ENCODE measurements at regions not wholly inside any gene's neighbourhood (a gene's known extent, or its start where the extent isn't known, plus 50 kb on each side); places are given as distances from the start of the nearest gene placed in this dataset.

DNA sequence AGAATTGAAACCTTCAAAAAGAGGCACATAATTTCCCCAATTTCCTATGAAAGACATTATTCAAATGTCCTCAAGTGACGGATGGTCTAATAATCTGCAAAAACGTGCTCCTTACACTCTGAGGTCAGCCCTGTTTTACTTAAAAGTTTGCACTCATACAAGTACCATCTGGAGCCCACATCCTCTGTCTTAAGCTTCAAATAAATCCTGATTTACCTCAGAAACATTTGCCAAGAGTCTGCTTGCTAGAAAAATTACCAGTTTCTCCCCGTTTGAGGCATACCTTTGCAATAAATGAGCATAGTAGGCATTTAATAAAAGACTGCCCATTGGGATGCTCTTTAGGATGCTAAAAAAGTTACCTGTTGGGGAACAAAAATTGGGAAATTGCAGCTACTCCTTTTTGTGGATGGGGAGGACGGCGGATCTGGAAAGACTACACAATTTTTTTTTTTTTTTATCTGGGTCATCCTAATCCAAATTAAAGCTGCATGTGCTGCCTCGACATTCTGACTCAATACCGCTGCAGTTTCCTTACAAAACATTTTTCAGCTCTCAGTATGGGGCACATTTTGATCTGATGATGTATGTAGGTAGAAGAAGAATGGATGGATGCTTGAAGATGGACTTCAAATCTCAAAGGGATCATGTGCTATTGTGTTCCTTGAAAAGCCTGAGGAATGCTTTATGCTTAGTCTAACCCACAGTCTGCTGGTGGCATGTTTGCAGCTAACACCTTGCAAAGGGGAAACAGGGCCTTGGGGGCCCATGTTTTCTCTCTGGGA lies 233.7 kb upstream of the ADAMTS9 start:
- H3K27ac ChIP-seq (replicated peaks in 1 of 4): peak overlapping the region in 1 of 4 donors; percentile 17
- intact Hi-C loops (cut with DNase I): no loop called here
- peak; percentile 21 for DNase-seq (ENCODE audit: extremely low spot score)

DNA sequence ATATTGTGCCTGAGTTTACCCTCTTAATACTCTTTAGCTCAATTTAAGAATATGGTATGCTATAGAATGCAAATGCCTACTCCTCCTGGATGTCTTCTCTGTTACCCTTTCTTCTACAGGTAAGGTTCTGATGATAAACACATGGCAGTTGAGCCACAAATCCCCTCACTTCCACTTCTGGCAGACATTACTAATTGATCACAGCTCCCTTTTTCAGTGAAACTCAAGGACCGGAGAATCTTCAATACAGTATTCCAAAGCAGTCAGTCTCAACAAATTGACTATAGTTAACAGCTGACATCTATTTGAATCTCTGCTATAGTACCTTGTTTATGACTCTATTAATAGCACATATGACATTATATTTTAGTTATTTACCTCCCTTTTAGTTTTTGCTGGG lies 232.1 kb upstream of the ADAMTS9 start:
- Histone ChIP-seq H3K27ac (replicated peaks in 1 of 4) (no peak overlapping the region), H3K36me3 (no peaks in the 10 kb centered on the region), H3K4me3 (no peak overlapping the region), H3K9me3 (no peaks in the 10 kb centered on the region), H3K4me1 (peaks cover 9 to 36% (median 23%) of the 10 kb centered on the region in 4 donors), H3K27me3 (no peaks in the 10 kb centered on the region)
- DNase-seq (ENCODE audit: extremely low spot score): peak; percentile 17
- intact Hi-C loops (cut with DNase I): no loop called here
- 90% methylated on average over 1 of the region's 1 CpG for WGBS
- TF ChIP-seq, protein P1, sequence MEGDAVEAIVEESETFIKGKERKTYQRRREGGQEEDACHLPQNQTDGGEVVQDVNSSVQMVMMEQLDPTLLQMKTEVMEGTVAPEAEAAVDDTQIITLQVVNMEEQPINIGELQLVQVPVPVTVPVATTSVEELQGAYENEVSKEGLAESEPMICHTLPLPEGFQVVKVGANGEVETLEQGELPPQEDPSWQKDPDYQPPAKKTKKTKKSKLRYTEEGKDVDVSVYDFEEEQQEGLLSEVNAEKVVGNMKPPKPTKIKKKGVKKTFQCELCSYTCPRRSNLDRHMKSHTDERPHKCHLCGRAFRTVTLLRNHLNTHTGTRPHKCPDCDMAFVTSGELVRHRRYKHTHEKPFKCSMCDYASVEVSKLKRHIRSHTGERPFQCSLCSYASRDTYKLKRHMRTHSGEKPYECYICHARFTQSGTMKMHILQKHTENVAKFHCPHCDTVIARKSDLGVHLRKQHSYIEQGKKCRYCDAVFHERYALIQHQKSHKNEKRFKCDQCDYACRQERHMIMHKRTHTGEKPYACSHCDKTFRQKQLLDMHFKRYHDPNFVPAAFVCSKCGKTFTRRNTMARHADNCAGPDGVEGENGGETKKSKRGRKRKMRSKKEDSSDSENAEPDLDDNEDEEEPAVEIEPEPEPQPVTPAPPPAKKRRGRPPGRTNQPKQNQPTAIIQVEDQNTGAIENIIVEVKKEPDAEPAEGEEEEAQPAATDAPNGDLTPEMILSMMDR (IDR thresholded peaks at IDR 0.05): no peak
- TF ChIP-seq POLR2A (IDR thresholded peaks at IDR 0.05; ENCODE audit: low read depth) (no peak), POLR2AphosphoS5 (IDR thresholded peaks at IDR 0.05) (no peak), EP300 (IDR thresholded peaks at IDR 0.05) (no peak)

More for the DNA sequence above, 233.7 kb upstream of the ADAMTS9 start:
- H3K9me3 ChIP-seq: no peaks in the 10 kb centered on the region
- H3K27me3 ChIP-seq: no peaks in the 10 kb centered on the region
- WGBS: 82% methylated on average over 7 of the region's 7 CpGs
- TF ChIP-seq POLR2A (IDR thresholded peaks at IDR 0.05; ENCODE audit: low read depth): no peak
- no peak for TF ChIP-seq EP300 (IDR thresholded peaks at IDR 0.05)
- TF ChIP-seq POLR2AphosphoS5 (IDR thresholded peaks at IDR 0.05): no peak
- TF ChIP-seq, protein P1 (IDR thresholded peaks at IDR 0.05): no peak
- peaks cover 1 to 31% (median 11%) of the 10 kb centered on the region in 4 donors for H3K4me1 ChIP-seq
- H3K4me3 ChIP-seq: no peak overlapping the region
- H3K36me3 ChIP-seq: no peaks in the 10 kb centered on the region

DNA sequence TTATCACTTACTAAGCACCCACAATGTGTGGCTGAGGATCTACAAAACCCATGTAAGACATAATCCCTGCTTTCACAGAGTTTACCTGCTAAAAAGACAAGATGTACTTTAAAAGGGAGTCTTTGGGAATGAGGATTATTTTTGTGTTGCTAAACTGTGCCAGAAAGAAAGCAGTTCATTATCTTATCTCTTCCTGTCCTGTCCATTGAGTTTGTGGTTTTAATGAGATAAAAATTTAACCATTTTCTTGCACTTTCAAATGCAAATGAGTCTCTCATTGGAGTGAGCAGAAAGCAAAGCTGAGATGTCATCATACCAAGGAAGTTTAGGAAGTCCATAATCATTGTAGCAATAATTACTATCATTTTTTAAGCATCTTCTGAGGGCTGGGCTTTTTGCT lies 231.2 kb upstream of the ADAMTS9 start:
- Histone ChIP-seq H3K27ac (replicated peaks in 1 of 4) (no peak overlapping the region), H3K36me3 (no peaks in the 10 kb centered on the region), H3K4me1 (peaks cover 9 to 36% (median 23%) of the 10 kb centered on the region in 4 donors), H3K4me3 (no peak overlapping the region), H3K9me3 (no peaks in the 10 kb centered on the region), H3K27me3 (no peaks in the 10 kb centered on the region)
- DNase-seq (ENCODE audit: extremely low spot score): no peak
- intact Hi-C loops (cut with DNase I): no loop called here
- TF ChIP-seq EP300 (IDR thresholded peaks at IDR 0.05) (no peak), POLR2AphosphoS5 (IDR thresholded peaks at IDR 0.05) (no peak), POLR2A (IDR thresholded peaks at IDR 0.05; ENCODE audit: low read depth) (no peak)
- TF ChIP-seq, protein P1 (IDR thresholded peaks at IDR 0.05): no peak

DNA sequence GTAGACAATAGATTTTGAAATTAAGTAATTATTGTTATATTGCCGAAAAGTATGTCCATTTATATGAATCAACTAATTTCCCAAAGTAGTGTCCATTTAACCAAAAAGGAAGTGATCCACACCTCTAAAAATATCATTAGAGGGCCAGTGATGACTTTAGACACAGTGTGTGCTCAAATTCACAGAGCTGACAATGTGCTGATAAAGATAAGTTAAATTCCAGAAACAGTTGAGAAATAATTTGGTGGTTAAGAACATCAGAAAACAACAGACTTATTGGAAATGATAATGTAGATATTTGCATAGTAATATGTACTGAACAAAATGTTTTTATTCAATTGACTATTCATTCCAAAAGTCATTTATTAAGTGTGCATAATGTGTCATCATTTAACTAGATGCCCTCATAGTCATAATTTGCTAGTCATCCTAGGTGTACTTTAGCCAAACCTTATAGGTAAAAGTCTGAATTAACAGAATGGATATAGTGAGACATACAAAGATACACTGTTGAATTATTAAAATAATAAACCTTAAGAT lies 230.2 kb upstream of the ADAMTS9 start:
- Histone ChIP-seq H3K27ac (replicated peaks in 1 of 4) (no peak overlapping the region), H3K4me3 (no peak overlapping the region), H3K27me3 (no peaks in the 10 kb centered on the region), H3K9me3 (no peaks in the 10 kb centered on the region), H3K4me1 (peaks cover 9 to 31% (median 24%) of the 10 kb centered on the region in 4 donors), H3K36me3 (no peaks in the 10 kb centered on the region)
- intact Hi-C loops (cut with DNase I): no loop called here
- no peak for DNase-seq (ENCODE audit: extremely low spot score)
- TF ChIP-seq POLR2A (IDR thresholded peaks at IDR 0.05; ENCODE audit: low read depth): no peak
- no peak for TF ChIP-seq POLR2AphosphoS5 (IDR thresholded peaks at IDR 0.05)
- TF ChIP-seq, protein P1 (IDR thresholded peaks at IDR 0.05): no peak
- no peak for TF ChIP-seq EP300 (IDR thresholded peaks at IDR 0.05)
- WGBS: 72% methylated on average over 1 of the region's 1 CpG
